Nephron progenitor cell (in vitro differentiated cells): ENCODE measurements at regions not wholly inside any gene's neighbourhood (a gene's known extent, or its start where the extent isn't known, plus 50 kb on each side); places are given as distances from the start of the nearest gene placed in this dataset.

Experiments used
- DNase-seq: peaks from one replicate; pipeline ENCODE4 v3.0.0; 2021
- H3K27ac Mint-ChIP-seq: 2 replicates; pipeline ENCODE4 v1.8.0; 2021; ENCODE audit warnings: mild to moderate bottlenecking, moderate library complexity, mixed read lengths
- H3K27me3 Mint-ChIP-seq: 2 replicates; pipeline ENCODE4 v1.8.0; 2021; ENCODE audit warnings: mild to moderate bottlenecking, low read depth, mixed read lengths; ENCODE audit not compliant: poor library complexity
- H3K36me3 Mint-ChIP-seq: 2 replicates; pipeline ENCODE4 v1.8.0; 2021; ENCODE audit warnings: low read depth, mixed read lengths
- H3K4me1 Mint-ChIP-seq: 2 replicates; pipeline ENCODE4 v1.8.0; 2021; ENCODE audit warnings: mixed read lengths
- H3K4me3 Mint-ChIP-seq: 2 replicates; pipeline ENCODE4 v1.8.0; 2021; ENCODE audit warnings: mild to moderate bottlenecking, moderate library complexity, mixed read lengths
- H3K9me3 Mint-ChIP-seq: 2 replicates; pipeline ENCODE4 v1.8.0; 2021; ENCODE audit warnings: mild to moderate bottlenecking, moderate library complexity, mixed read lengths
- CTCF ChIP-seq: fragments of 200-600 bp; sonication (generic); IDR thresholded peaks from 2 replicates; pipeline ENCODE4 v1.5.0; 2021; ENCODE audit warnings: antibody characterized with exemption

GRCh38 chr13:39881887-39882286 is 226.4 kb downstream of the COG6 start:
- Mint-ChIP-seq H3K4me3 (no peak overlapping the region), H3K36me3 (peaks cover 9% of the 10 kb centered on the region), H3K27ac (no peak overlapping the region), H3K9me3 (peaks cover 42% of the 10 kb centered on the region), H3K27me3 (no peaks in the 10 kb centered on the region), H3K4me1 (no peaks in the 10 kb centered on the region)
- DNase-seq, result no peak
- TF ChIP-seq CTCF, result no peak

GRCh38 chr13:39884166-39884565 is 228.7 kb downstream of the COG6 start:
- H3K36me3 Mint-ChIP-seq, result peaks cover 9% of the 10 kb centered on the region
- H3K27me3 Mint-ChIP-seq, result no peaks in the 10 kb centered on the region
- no peaks in the 10 kb centered on the region for H3K4me1 Mint-ChIP-seq
- DNase-seq, result no peak
- peaks cover 42% of the 10 kb centered on the region for H3K9me3 Mint-ChIP-seq
- no peak overlapping the region for H3K4me3 Mint-ChIP-seq
- no peak for TF ChIP-seq CTCF
- H3K27ac Mint-ChIP-seq, result no peak overlapping the region

- Mint-ChIP-seq H3K36me3 (peaks cover 9% of the 10 kb centered on the region), H3K9me3 (peaks cover 42% of the 10 kb centered on the region), H3K4me3 (no peak overlapping the region), H3K27me3 (no peaks in the 10 kb centered on the region), H3K27ac (no peak overlapping the region), H3K4me1 (no peaks in the 10 kb centered on the region)
- no peak for TF ChIP-seq CTCF
- DNase-seq, result no peak
Measured at GRCh38 chr13:39886336-39886735, 230.9 kb downstream of the COG6 start.

GRCh38 chr13:39887387-39887786 is 231.9 kb downstream of the COG6 start:
- no peaks in the 10 kb centered on the region for H3K27me3 Mint-ChIP-seq
- no peak overlapping the region for H3K27ac Mint-ChIP-seq
- no peak overlapping the region for H3K4me3 Mint-ChIP-seq
- no peak for DNase-seq
- peaks cover 9% of the 10 kb centered on the region for H3K36me3 Mint-ChIP-seq
- no peaks in the 10 kb centered on the region for H3K4me1 Mint-ChIP-seq
- TF ChIP-seq CTCF, result no peak
- H3K9me3 Mint-ChIP-seq, result peaks cover 36% of the 10 kb centered on the region

- Mint-ChIP-seq H3K27ac (no peak overlapping the region), H3K9me3 (peaks cover 20% of the 10 kb centered on the region), H3K27me3 (no peaks in the 10 kb centered on the region), H3K36me3 (peaks cover 3% of the 10 kb centered on the region), H3K4me1 (no peaks in the 10 kb centered on the region), H3K4me3 (no peak overlapping the region)
- TF ChIP-seq CTCF, result no peak
- DNase-seq, result no peak
Measured at GRCh38 chr13:39888865-39889810, 233.7 kb downstream of the COG6 start.

GRCh38 chr13:39890537-39890936 is 235.1 kb downstream of the COG6 start:
- Mint-ChIP-seq H3K27me3 (no peaks in the 10 kb centered on the region), H3K9me3 (peaks cover 6% of the 10 kb centered on the region), H3K4me1 (no peaks in the 10 kb centered on the region), H3K4me3 (no peak overlapping the region), H3K36me3 (no peaks in the 10 kb centered on the region), H3K27ac (no peak overlapping the region)
- TF ChIP-seq CTCF, result no peak
- no peak for DNase-seq
